Astrocyte of the spinal cord (primary cell): ENCODE measurements at regions not wholly inside any gene's neighbourhood (a gene's known extent, or its start where the extent isn't known, plus 50 kb on each side); places are given as distances from the start of the nearest gene placed in this dataset.

ENCODE experiments used
- DNase-seq: peaks from one replicate; pipeline ENCODE4 v3.0.0; 2011; ENCODE audit warnings: low read depth, low spot score
- H3K4me3 ChIP-seq: 2 replicates; pipeline ENCODE4 v1.5.1; 2011; ENCODE audit warnings: low read depth, mild to moderate bottlenecking, low read length, moderate library complexity
- in situ Hi-C: cut with HindIII; loops from 2 replicates; pipeline ENCODE4 v1.10.0; 2017; ENCODE audit warnings: low sequenced_read_pairs
- TF ChIP-seq, protein P1 (sequence below): IDR thresholded peaks from 2 replicates; pipeline ENCODE4 v1.5.1; 2012; ENCODE audit warnings: low read depth, mild to moderate bottlenecking, low read length, inconsistent platforms

- no peak overlapping the region for H3K4me3 ChIP-seq
- DNase-seq = no peak
- TF ChIP-seq, protein P1, sequence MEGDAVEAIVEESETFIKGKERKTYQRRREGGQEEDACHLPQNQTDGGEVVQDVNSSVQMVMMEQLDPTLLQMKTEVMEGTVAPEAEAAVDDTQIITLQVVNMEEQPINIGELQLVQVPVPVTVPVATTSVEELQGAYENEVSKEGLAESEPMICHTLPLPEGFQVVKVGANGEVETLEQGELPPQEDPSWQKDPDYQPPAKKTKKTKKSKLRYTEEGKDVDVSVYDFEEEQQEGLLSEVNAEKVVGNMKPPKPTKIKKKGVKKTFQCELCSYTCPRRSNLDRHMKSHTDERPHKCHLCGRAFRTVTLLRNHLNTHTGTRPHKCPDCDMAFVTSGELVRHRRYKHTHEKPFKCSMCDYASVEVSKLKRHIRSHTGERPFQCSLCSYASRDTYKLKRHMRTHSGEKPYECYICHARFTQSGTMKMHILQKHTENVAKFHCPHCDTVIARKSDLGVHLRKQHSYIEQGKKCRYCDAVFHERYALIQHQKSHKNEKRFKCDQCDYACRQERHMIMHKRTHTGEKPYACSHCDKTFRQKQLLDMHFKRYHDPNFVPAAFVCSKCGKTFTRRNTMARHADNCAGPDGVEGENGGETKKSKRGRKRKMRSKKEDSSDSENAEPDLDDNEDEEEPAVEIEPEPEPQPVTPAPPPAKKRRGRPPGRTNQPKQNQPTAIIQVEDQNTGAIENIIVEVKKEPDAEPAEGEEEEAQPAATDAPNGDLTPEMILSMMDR = no peak
- in situ Hi-C loops = no loop called here
Observed at GRCh38 chr14:97539884-97540283, 742.7 kb downstream of the VRK1 start.

DNA sequence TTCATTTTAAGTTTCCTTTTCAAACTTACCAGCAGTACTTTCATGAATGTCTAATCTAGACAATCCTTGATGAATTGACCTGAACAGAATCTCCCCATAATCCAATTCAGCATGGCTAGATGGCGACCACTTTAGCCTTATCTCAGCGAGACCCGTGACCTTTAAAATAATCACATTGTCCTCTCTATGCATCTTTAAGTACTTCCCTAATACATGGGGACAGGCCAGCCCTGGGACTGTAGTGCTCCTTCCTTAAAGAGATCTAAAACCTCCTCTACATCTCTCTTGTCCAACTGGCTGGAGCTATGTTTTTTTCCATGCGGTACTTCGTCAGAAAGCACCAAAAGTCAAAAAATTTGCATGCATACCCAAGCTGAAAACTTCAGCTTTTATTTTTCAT is 746.0 kb downstream of the VRK1 start:
- H3K4me3 ChIP-seq = no peak overlapping the region
- TF ChIP-seq, protein P1 = no peak
- in situ Hi-C loops = no loop called here
- DNase-seq = no peak

- no peak for DNase-seq
- TF ChIP-seq, protein P1 = no peak
- in situ Hi-C loops = no loop called here
- H3K4me3 ChIP-seq = no peak overlapping the region
Observed at GRCh38 chr14:97543816-97544215, 746.6 kb downstream of the VRK1 start.

DNA sequence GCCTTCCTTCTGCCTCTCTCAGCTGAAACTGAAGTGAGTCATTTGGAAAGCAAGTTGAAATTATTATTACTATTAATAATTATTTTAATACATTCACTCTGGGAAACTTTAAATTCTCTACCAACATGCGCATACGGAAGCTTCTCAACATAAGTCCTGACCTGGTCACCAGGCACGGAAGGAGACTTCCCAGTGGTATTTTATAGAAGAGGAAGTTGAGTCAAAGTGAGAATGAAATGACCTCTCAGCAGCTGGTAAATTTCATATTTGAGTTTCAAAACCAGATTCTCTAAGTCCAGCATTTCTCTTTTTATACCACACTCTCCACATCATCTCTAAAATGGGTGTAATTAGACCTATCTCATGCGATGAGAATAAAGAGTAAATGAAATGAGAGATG is 747.4 kb downstream of the VRK1 start:
- in situ Hi-C loops = no loop called here

GRCh38 chr14:97546491-97547230 is 749.5 kb downstream of the VRK1 start:
- no peak for DNase-seq
- H3K4me3 ChIP-seq = no peak overlapping the region
- TF ChIP-seq, protein P1 = no peak
- in situ Hi-C loops = no loop called here

More for the DNA sequence above, 747.4 kb downstream of the VRK1 start:
- TF ChIP-seq, protein P1 = no peak
- H3K4me3 ChIP-seq = no peak overlapping the region
- no peak for DNase-seq

- DNase-seq = no peak
- H3K4me3 ChIP-seq = no peak overlapping the region
- TF ChIP-seq, protein P1 = no peak
- in situ Hi-C loops = no loop called here
Observed at GRCh38 chr14:97550463-97550862, 753.3 kb downstream of the VRK1 start.

DNA sequence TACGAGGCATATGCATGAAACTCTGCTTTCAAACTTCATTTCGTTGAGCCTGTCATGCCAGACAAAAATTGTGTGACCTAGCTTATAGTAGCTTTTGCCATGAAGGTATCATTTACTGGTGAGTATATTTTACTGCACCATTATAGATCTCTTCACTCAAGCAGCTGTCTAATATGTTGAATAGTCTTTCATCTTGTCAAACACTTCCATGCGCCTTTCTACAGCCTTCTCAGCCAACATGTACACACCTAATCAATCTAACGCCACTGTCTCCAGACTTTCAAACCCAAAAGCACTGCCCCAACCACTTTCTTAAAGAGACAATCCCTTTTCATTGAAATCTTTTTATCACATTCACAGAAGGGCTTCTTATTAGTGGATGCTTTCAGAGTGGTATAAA is 757.4 kb downstream of the VRK1 start:
- in situ Hi-C loops = no loop called here

More for the DNA sequence above, 757.4 kb downstream of the VRK1 start:
- TF ChIP-seq, protein P1 = no peak
- no peak for DNase-seq
- H3K4me3 ChIP-seq = no peak overlapping the region
